ENCODE measurements at regions not wholly inside any gene's neighbourhood (a gene's known extent, or its start where the extent isn't known, plus 50 kb on each side); places are given as distances from the start of the nearest gene placed in this dataset.

DNA sequence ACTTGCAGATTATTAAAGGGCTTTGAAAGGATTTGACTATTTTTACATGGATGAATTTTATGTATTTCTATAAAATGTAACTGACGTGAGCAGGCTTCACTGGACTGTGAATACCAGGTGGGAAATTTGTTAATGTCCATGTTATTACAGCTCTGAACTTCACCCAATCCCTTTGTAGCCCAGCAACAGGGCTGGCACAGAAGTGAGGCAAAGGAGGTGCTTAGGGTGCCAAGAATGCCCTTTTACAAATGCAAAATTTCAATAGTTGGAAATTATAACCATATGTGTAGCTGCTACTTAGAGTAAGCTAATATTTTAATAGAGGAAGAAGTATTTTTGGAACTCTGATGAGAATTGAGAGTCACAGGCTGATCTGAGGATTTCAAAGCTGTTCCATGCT is 53.7 kb upstream of the FAM98A start:
- Histone ChIP-seq H3K27ac (no peak overlapping the region), H3K27me3 (no peaks in the 10 kb centered on the region), H3K4me1 (no peaks in the 10 kb centered on the region), H3K36me3 (no peaks in the 10 kb centered on the region), H3K4me3 (no peak overlapping the region), H3K9me3 (peaks cover 0 to 7% (median 0%) of the 10 kb centered on the region in 12 donors)
- intact Hi-C loops (cut with DNase I) = no loop called here
- TF ChIP-seq POLR2A (IDR thresholded peaks at IDR 0.05) = no peak
- TF ChIP-seq, protein P1, sequence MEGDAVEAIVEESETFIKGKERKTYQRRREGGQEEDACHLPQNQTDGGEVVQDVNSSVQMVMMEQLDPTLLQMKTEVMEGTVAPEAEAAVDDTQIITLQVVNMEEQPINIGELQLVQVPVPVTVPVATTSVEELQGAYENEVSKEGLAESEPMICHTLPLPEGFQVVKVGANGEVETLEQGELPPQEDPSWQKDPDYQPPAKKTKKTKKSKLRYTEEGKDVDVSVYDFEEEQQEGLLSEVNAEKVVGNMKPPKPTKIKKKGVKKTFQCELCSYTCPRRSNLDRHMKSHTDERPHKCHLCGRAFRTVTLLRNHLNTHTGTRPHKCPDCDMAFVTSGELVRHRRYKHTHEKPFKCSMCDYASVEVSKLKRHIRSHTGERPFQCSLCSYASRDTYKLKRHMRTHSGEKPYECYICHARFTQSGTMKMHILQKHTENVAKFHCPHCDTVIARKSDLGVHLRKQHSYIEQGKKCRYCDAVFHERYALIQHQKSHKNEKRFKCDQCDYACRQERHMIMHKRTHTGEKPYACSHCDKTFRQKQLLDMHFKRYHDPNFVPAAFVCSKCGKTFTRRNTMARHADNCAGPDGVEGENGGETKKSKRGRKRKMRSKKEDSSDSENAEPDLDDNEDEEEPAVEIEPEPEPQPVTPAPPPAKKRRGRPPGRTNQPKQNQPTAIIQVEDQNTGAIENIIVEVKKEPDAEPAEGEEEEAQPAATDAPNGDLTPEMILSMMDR (IDR thresholded peaks at IDR 0.05) = no peak
- no peak for ATAC-seq
- DNase-seq = no peak
- 79 to 100% (median 84%) methylated on average over 1 of the region's 1 CpG for WGBS, 4 donors

DNA sequence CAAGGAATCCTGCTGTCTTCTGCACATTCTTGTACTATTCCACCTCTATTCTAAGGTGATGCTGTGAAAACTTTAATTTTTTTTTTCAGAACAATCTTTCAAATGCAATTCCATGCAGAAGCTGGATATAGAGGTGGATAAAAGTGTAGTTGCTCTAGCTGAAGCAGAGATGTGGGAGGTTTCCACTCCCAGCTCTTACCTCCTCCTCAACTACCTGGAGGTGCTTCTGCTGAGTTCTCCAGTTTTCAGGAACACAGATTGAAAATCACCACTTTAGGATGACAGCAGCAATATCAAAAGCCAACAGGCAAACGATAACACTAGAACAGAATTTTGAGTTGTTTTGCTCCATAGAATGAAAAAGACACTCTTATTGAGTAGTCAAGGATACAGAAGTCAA is 51.1 kb upstream of the FAM98A start:
- H3K27ac ChIP-seq = no peak overlapping the region
- no peaks in the 10 kb centered on the region for H3K27me3 ChIP-seq
- peaks cover 0 to 12% (median 0%) of the 10 kb centered on the region in 12 donors for H3K9me3 ChIP-seq
- no peaks in the 10 kb centered on the region for H3K4me1 ChIP-seq
- DNase-seq = no peak
- 67 to 84% (median 78%) methylated on average over 1 of the region's 1 CpG for WGBS, 4 donors
- no peaks in the 10 kb centered on the region for H3K36me3 ChIP-seq
- no peak overlapping the region for H3K4me3 ChIP-seq
- intact Hi-C loops (cut with DNase I) = no loop called here
- TF ChIP-seq, protein P1 (IDR thresholded peaks at IDR 0.05) = no peak
- no peak for TF ChIP-seq POLR2A (IDR thresholded peaks at IDR 0.05)
- no peak for ATAC-seq

MicroRNA genes in the stretch of these regions (microRNA counts, 767-probe panel; counts per million panel counts)
- 1,378 to 1,658 counts per million in 2 donors for microRNA hsa-miR-548ad

Small RNA genes lying in the stretch of these regions (microRNA-seq; reads per million reads assigned to microRNA genes)
- gene MIR548AD = 0 reads per million in 4 donors
